Spleen (tissue), 7 donors: ENCODE measurements at regions not wholly inside any gene's neighbourhood (a gene's known extent, or its start where the extent isn't known, plus 50 kb on each side); places are given as distances from the start of the nearest gene placed in this dataset.

ENCODE experiments used
- POLR2A ChIP-seq, 3 donors: fragments of 450-650 bp; IDR thresholded peaks; one replicate each; pipeline ENCODE4 v1.5.1; 2017; ENCODE audit warnings: antibody characterized with exemption in 3 of 3, mild to moderate bottlenecking in 1 of 3
- POLR2AphosphoS5 ChIP-seq, 3 donors: sonication (generic); formaldehyde crosslinking; IDR thresholded peaks; one replicate each; pipeline ENCODE4 v1.5.1; 2017; ENCODE audit warnings: antibody characterized with exemption in 3 of 3
- TF ChIP-seq, protein P1 (sequence below), 11 experiments: fragments of 200-600 bp in 7 of 11; fragments of 450-650 bp in 4 of 11; sonication (generic) in 4 of 11; IDR thresholded peaks in 8 of 11; conservative IDR thresholded peaks in 3 of 11; 1 replicate in 7 of 11; 2 replicates in 4 of 11; pipeline versions ENCODE4 v1.4.0 to v1.8.0; 2016 to 2021; ENCODE audit warnings: antibody characterized with exemption in 11 of 11, inconsistent platforms in 4 of 11, mild to moderate bottlenecking in 1 of 11
- donor health status: DM: no; HTN: no; CAD: no; lungs with moderate emphysema.
- donor health status: DM: no; HTN: no; CAD: no.
- donor health status: DM: no; HTN: no; CAD: no.

DNA sequence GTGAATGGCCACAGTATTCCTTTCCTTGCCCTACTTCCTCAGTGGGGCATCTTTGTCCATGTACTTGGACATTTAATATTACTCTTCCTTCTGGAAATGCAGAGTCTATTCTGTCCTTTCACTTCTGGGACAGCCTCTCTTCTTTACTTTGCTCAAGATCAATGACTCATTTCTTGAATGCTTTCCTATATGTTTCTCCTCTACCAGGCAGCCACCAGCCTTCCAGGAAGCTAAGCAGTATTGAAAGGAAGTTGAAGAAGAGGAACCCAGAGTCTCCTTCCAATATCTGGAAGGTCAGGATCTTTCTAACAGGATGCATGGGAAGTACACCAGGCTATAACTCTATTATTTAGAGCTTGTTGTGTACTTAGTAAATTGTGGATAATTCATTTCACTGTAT lies 182.8 kb downstream of the CD47 start:
- no peak for TF ChIP-seq POLR2A (IDR thresholded peaks at IDR 0.05)
- TF ChIP-seq POLR2AphosphoS5 (IDR thresholded peaks at IDR 0.05): no peak
- TF ChIP-seq, protein P1, sequence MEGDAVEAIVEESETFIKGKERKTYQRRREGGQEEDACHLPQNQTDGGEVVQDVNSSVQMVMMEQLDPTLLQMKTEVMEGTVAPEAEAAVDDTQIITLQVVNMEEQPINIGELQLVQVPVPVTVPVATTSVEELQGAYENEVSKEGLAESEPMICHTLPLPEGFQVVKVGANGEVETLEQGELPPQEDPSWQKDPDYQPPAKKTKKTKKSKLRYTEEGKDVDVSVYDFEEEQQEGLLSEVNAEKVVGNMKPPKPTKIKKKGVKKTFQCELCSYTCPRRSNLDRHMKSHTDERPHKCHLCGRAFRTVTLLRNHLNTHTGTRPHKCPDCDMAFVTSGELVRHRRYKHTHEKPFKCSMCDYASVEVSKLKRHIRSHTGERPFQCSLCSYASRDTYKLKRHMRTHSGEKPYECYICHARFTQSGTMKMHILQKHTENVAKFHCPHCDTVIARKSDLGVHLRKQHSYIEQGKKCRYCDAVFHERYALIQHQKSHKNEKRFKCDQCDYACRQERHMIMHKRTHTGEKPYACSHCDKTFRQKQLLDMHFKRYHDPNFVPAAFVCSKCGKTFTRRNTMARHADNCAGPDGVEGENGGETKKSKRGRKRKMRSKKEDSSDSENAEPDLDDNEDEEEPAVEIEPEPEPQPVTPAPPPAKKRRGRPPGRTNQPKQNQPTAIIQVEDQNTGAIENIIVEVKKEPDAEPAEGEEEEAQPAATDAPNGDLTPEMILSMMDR (IDR thresholded peaks at IDR 0.05 in 8 of 11, conservative IDR thresholded peaks at IDR 0.05 in 3 of 11): no peak
